ENCODE measurements at regions not wholly inside any gene's neighbourhood (a gene's known extent, or its start where the extent isn't known, plus 50 kb on each side); places are given as distances from the start of the nearest gene placed in this dataset.

- no peak for TF ChIP-seq CTCF (IDR thresholded peaks at IDR 0.05; ENCODE audit: insufficient read depth, low read depth, low read length, missing control alignments)
- DNase-seq (ENCODE audit: low read depth), result no peak
- no peak overlapping the region for H3K4me3 ChIP-seq (ENCODE audit: low read length)
These were observed 278.5 kb downstream of the CASP12 start for GRCh38 chr11:104619751-104620150.

- no peak overlapping the region for H3K4me3 ChIP-seq (ENCODE audit: low read length)
- no peak for TF ChIP-seq CTCF (IDR thresholded peaks at IDR 0.05; ENCODE audit: insufficient read depth, low read depth, low read length, missing control alignments)
- no peak for DNase-seq (ENCODE audit: low read depth)
These were observed 279.3 kb downstream of the CASP12 start for GRCh38 chr11:104618954-104619353.

GRCh38 chr11:104614961-104615360, 283.3 kb downstream of the CASP12 start:
- no peak overlapping the region for H3K4me3 ChIP-seq (ENCODE audit: low read length)
- no peak for TF ChIP-seq CTCF (IDR thresholded peaks at IDR 0.05; ENCODE audit: insufficient read depth, low read depth, low read length, missing control alignments)
- no peak for DNase-seq (ENCODE audit: low read depth)

- no peak for TF ChIP-seq CTCF (IDR thresholded peaks at IDR 0.05; ENCODE audit: insufficient read depth, low read depth, low read length, missing control alignments)
- no peak for DNase-seq (ENCODE audit: low read depth)
- H3K4me3 ChIP-seq (ENCODE audit: low read length), result no peak overlapping the region
These were observed 284.1 kb downstream of the CASP12 start for GRCh38 chr11:104614117-104614680.

GRCh38 chr11:104610635-104611034, 287.6 kb downstream of the CASP12 start:
- no peak for DNase-seq (ENCODE audit: low read depth)
- no peak overlapping the region for H3K4me3 ChIP-seq (ENCODE audit: low read length)
- TF ChIP-seq CTCF (IDR thresholded peaks at IDR 0.05; ENCODE audit: insufficient read depth, low read depth, low read length, missing control alignments), result no peak

- TF ChIP-seq CTCF (IDR thresholded peaks at IDR 0.05; ENCODE audit: insufficient read depth, low read depth, low read length, missing control alignments), result peak; percentile 95
- peak; percentile 64 for DNase-seq (ENCODE audit: low read depth)
- no peak overlapping the region for H3K4me3 ChIP-seq (ENCODE audit: low read length)
These were observed 288.8 kb downstream of the CASP12 start for GRCh38 chr11:104609311-104610085.

- TF ChIP-seq CTCF (IDR thresholded peaks at IDR 0.05; ENCODE audit: insufficient read depth, low read depth, low read length, missing control alignments), result no peak
- H3K4me3 ChIP-seq (ENCODE audit: low read length), result no peak overlapping the region
- DNase-seq (ENCODE audit: low read depth), result peak; percentile 10
These were observed 295.6 kb downstream of the CASP12 start for GRCh38 chr11:104602643-104603042.
